SIG-M5 treated with dmso at 0.1 percent for 504 hours (cell line): ENCODE measurements at regions not wholly inside any gene's neighbourhood (a gene's known extent, or its start where the extent isn't known, plus 50 kb on each side); places are given as distances from the start of the nearest gene placed in this dataset.
"Not testable (repeated sequence)": the region's sequence is repeated elsewhere in the genome, so short reads cannot be mapped to it uniquely, and the experiment has no call there.

Experiments
- DNase-seq: peaks from one replicate; lab custom pipeline; 2025; ENCODE audit not compliant: unreplicated experiment; lab: John Stamatoyannopoulos, UW

DNA sequence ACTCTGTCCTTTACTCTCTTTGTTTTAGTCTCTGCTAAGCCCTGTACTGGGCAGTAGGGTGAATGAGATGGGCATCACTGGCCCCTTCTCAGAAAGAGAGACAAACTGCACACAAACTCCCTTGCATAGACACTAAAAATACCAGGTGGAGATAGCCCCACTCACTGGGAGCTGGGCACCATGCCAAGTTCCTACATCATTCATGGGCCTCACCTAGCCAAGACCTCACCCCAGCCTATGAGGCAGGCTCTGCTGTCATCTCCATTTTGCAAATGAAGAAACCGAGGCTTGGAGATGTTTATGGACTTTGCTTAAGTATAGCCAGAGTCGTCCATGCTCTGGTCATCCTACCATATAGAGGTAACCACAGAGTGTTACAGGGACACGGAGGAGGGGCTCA lies 499.8 kb upstream of the CDH11 start:
- no peak for DNase-seq

DNA sequence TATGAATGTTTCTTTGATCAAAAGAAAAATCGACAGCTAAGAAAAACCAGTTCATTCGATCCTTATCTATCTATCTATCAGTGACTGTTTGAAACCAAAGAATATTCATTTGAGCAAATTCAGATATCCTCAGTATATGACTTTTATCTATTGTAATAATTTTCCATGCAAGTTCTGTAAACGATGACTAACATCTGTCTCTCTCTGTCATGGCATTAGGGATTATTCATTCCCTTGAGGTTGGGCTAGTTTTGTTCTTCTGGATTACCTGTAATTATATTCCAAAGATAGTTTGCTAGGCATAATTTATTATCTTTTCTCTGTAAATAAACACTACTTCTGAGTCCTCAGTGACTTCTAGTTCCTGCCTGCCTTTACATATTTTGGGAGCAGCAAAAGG lies 497.7 kb upstream of the CDH11 start:
- DNase-seq: no peak

DNA sequence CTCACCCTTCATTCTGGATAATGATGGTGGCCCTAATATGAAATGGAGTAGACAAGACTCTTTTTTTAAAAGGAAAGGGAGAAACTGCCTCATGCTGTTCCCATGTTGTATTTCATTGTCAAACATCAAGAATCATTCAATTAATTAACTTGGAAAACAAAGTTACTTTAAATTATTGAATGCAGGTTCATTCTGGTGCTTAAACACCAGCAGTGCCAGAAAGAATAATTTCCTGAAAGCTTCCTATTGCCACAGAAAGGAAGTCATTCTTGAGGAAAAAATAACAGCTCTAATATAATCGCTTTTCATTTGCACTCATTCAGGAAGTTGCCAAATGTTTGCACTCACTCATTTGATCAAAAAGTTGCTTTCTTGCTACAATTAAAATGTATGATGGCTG lies 497.1 kb upstream of the CDH11 start:
- no peak for DNase-seq

DNA sequence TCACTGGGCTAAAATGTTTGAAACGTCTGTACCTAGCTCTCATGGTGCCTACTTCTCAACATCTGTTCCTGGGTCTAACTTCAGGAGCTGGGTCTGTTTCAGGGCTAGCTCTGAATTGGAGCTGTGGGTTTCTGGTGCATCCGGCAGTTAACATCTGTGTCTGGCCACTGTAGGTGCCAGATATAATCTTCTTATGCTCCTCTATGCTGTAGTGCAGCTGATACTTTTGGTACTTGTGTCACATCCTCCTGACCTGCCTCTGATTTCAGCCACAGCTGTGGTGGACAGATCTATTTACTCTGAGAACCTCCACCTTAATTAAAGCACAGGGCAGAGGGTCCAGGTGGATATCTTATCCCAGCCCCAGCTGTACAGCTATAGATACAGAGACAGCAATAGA lies 496.5 kb upstream of the CDH11 start:
- no peak for DNase-seq

DNA sequence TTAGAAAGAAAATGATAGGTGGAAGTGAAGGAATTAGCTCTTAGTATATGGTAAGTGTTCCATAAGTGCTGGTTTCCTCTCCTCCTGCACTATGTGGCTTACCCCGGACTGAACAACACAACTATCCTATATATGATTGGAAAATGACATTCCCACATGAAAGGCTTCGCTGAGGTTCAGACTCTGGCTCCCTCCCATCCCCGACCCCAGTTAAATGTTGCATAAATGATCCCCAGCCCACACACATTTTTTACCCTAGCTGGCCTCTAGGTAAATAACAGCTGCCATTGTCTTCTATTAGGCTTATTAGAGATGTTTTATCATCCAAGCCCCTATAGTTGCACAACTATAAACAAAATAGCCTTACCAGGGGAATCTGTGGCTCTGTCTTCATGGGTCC lies 495.6 kb upstream of the CDH11 start:
- DNase-seq: no peak

DNA sequence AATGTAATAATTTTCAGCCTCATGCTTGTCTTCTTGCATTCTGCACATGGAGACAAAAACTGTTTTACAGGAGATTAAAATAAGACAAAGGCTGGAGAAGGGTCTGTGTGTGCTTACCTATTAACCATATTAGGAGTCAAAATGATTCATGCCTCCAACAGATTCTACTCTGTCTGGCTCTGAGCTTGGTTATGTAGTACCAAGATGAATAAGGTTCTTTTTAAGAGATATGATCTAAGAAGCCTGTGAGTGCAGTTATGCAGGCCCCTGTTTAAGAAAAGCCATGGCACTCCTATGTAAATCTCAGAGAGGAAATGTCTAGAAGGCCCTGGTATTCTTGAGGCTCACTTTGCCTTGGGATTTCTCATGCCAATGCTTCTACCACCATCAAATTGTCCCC lies 486.6 kb upstream of the CDH11 start:
- DNase-seq: no peak

DNA sequence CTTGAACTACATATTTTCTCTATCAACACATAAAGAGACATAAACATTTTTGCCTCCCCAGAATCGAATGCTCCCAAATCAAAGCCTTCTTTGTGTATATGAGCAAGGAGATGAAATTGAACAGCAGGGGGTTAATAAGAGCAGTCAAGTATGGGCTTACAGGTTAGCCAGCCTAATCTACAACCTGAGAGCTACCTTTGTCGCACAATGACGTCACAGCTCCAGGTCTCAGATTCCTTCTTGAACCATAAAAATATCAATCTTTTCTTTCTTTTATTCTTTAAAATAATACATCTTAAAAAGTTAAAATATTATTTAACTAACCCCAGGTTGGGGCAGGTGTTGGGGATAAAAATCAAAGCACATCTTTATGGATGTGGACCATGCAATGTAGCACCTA lies 482.9 kb upstream of the CDH11 start:
- DNase-seq: no peak

DNA sequence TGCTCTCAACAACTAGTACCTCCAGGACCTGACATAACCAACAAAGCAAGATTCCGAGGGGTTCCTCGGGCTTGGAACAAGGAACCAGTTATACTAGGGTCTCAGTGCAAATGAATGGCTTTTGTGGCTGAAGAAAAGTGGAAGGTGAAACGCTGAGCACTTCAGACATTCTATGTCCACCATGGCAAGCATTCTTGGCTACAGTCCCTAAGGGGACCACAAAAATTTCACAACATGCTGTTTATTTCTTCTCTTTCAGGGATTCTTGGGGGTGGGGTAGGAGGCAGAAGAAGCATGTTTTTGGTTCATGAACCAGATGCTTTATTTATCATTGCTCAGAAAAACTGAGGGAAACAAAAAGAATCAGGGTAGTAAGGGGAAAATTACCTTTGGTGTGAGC lies 479.9 kb upstream of the CDH11 start:
- no peak for DNase-seq

DNA sequence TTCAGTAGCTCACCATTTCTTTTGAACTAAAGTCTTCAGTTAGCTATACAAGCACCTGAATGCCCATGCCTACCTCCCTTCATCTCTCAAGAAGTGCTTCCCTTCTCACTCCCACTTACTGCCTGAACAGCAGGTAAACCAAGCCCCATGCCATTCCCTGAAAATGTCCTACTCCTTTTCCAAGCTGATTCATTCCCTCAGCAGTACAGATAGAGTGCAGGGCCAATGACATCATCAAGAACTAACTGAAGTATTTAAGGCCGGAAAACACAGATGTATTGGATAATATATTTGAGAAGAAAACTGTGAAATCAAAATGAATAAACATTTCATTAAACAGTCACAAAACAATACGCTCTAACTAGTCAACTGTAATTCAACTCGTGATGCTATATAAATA lies 478.8 kb upstream of the CDH11 start:
- DNase-seq: no peak

DNA sequence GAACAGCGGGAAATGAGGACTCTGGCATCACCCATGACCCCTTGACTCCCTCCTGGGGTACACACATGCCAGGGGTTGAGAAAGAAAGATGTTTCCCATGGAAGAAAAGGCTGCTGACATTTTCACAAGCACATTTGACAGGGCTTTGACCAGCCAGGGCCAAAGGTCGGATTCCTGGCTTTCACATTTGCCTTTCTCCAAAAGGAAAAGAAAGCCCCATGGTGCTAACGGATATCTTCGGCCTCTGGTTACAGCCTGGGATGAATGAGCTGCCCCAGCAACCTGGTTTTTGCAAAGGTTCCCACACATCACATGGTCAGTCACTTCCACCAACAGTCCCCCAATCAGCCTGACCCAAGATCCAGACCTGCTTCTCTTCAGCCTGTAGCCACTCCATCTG lies 478.2 kb upstream of the CDH11 start:
- DNase-seq: no peak

DNA sequence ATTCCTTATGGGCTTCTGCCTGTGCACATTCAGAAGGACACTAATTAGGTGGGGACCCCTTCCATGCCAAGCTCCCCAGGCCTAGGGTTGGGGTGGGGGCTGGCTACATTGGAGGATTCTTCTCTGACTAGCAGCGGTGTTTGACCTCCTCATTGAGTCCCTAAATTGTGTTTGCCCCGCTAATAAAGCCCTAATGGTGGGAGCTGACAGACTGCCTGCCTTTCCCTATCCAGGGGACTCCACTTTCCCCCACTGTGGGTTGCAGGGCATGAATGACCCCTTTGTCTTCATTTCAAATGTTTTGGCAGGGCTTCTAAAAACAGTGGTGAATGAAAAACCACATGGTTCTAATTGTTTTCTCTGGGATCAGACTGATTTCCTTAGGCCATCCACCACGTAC lies 476.8 kb upstream of the CDH11 start:
- no peak for DNase-seq

DNA sequence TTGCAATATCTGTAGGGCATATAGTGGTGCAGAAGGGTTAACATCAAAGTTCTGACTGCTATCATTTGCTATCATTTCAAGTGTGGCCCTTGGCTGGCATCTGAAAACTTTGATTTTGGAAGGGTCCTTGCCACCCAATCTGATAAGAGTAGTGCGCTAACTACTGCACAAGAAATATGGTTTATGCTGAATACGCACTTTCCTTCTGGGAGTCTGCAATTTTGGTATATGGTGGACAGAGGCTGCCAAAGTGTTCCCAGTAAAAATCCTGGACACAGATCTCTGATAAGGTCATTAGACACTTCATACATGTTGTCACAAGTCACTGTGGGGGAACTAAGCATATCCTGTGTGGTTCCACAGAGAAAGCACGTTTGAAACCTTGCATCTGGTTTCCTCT lies 461.6 kb upstream of the CDH11 start:
- no peak for DNase-seq

DNA sequence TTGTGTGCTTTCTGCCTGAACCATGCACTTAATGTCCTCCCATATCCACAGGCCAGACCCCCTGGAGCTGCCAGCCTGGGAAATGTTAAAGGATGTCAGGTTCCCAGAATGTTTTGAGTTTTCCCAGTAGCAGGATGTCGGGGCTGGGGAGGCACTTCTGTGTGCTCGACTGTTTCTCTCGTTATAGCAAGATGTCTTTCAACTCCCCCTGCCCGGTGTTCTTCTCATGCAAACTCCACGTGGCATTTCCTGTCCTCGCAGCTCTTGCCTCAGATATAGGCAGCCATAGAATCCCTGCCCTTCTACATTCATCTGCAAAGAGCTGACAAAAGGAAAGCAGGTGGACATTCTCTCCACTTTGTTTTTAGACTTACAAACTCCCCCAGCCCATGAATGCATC lies 457.2 kb upstream of the CDH11 start:
- no peak for DNase-seq

DNA sequence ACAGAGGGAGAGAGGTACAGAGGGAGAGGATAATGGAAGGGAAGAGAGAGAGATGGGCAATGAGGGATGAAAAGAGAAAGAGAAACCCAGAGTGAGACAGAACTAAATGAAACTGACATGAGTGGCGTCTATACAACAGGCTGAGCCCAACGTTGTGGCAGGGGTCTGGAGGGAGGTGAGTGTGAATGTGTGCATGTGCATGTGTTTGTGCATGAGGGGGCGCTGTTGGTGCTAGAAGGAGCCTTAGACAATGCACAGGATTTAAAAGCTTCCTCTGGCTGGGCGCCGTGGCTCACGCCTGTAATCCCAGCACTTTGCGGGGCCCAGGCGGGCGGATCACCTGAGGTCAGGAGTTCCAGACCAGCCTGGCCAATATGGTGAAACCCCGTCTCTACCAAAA lies 454.8 kb upstream of the CDH11 start:
- DNase-seq: no peak

DNA sequence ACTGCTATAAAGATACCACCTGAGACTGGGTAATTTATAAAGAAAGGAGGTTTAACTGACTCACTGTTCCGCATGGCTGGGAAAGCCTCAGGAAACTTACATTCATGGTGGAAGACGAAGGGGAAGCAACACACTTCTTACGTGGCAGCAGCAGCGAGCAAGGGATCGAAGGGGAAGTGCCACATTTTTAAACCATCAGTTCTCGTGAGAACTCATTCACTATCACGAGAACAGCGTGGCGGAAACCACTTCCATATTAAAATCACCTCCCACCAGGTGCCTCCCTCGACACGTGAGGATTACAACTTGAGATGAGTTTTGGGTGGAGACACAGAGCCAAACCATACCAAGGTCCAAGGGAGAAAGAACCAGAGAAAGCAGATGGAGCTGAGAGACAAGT lies 454.3 kb upstream of the CDH11 start:
- DNase-seq: no peak

DNA sequence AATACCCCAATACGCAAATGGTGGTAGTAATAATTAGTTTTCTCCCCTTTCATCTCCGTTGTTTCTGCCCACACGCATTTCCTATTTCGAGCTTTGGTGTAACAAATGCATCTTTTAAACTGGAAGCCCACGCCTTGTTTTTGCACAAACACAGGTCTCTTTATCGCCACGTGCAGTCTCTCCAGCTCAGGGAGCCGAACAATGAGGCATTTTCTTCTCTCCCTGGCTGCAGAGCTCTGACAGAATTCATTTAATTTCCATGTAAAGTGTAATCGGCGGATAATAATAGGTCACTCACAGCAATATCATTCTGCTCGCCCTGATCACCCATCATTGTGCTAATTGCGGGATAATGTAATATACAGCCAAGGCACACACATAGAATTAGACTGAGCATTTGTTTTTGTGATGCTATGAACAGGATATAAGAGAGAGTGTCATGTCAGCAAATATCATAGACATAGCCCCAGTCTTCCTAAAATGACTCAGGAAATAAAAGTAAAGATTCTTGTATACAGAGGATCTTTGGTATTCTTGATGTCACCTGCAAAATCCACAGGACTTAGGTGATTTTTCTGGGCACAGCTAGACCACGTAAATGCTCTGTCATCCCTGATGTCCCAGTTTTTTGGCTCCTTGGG lies 452.6 kb upstream of the CDH11 start:
- no peak for DNase-seq

DNA sequence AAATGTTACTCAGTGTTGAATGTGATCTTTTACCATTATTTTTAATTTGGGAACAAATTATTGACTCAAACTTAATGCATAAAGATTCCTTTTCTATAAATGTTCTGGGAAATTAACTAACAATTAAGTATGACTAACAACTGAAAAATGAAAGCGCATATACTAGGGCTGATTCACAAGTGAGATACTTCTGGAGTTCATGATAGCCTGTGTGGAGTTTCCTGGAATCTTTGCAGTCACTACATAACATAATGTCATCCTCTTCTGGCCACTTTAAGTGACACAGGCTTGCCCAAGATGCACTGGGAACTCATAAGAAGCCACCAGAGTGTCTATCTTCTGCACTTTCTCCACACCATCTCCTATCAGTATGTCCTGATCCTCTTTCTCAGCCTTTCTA lies 450.3 kb upstream of the CDH11 start:
- no peak for DNase-seq

DNA sequence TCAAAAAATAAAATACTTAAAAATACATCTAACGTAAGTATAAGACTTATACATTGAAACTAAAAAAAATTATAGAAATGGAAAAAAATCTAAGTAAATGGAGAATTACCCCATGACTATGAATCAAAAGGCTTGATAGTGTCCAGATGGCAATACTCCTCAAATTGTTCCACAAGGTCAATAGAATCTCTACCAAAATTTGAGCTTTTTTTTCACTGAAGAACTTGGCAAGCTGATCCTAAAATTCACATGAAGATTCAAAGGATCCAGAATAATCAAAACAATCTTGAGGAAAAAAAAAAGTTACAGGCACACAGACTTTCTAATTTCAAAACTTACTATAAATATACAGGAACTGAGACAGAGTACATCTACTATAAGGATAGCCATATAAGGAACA lies 448.4 kb upstream of the CDH11 start:
- no peak for DNase-seq

DNA sequence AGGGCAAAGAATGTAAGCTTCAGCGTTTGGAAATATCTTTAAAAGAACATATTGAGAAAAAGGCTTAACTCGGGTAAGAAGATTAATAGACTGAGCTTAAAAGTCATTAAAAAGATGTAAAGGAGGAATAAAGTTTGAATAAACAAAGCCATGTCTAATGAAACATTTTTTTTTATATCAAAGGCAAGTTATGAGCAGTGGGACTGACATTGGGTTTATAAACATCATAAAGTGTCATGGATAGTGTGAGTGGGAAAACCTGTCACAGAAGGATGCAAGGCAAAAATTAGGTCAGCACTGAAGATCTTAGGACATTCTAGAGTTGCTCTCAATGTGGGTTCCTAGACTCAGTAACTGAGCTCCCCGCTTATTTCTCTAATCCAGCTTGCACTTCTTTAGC lies 438.0 kb upstream of the CDH11 start:
- no peak for DNase-seq

DNA sequence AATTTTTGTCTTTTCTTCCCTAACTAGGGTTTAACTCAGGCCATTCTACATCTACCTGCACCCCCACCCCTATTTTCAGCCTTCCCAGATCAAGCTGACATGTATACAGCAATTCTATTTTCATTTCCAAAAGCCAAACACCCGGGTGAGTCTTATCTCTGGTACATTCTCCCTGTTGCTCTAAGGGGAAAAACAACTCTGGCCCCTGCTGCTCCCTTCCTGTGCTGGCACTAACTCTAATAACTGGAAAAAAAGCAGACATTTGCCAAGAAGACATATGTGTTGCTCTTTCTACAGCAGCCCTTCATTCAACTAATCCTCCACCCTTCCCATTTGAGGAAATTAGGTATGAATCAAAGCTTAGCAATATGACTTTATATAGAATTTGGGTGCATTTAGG lies 427.8 kb upstream of the CDH11 start:
- DNase-seq: not testable (repeated sequence)

DNA sequence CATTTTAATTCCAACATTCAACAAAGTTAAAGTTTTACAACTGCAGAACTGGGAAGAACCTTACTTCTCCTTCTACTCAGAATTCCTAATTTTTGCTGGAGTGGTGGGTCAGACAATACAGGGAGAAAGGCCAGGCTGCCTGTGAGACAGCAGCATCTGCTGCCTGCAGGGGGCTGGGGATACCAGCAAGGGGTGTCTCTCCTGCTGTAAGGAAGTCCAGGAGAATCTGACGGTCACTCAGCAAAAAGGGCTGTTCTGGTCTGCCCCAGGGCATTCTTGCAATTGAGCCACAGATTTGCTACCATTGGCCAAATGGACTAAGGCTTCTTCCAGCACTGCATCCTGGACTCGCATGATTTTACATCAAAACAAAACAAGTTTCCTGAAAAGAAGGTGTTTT lies 426.6 kb upstream of the CDH11 start:
- DNase-seq: no peak

DNA sequence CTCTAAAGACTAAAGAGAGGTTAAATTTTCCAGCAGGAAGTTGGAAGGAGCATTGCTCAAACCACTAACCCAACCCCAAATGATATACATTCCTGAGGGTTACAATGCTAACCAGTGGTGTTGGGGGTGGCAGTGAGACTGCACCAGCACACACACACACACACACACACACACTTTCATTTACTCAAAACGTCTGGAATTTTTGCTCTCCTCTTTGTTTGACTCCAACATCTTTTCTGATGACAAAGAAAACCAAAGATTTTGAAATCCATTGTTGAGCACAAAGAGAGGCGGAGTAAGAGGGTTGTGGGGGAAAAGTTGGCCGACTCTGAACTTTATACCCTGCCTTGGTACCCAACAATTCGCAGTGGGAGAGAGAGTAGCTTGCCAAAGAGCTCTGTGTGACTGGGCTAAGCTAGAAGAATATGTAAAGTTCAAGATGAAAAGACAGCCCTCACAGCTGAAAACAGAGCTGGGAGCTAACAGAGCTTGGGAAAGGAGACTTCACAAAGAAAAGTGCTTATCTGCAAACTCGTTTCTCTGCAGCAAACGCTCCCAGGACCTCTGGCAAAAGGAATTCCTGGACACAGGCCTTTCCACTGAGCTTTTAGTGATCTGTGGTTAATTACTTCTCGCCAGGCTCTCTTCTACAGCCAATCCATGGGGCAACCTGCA lies 426.0 kb upstream of the CDH11 start:
- DNase-seq: no peak

DNA sequence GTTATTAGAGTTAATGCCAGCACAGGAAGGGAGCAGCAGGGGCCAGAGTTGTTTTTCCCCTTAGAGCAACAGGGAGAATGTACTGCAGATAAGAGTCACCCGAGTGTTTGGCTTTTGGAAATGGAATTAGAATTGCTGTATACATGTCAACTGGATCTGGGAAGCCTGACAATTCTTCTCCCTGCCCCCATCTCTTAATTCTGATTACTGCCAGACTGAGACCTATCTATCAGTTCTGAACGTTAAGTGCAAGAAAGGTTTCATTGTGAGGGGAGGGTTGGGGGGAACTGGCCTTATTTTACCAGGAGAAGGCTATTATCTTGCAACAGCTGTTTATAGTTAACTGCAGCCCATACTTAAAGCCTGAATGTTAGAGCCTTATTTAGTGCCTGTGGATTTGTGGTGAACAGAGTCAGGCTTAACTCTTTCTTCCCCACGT lies 424.5 kb upstream of the CDH11 start:
- no peak for DNase-seq
